ELF-1 (cell line): ENCODE measurements at regions not wholly inside any gene's neighbourhood (a gene's known extent, or its start where the extent isn't known, plus 50 kb on each side); places are given as distances from the start of the nearest gene placed in this dataset.

Experiments used
- DNase-seq: peaks from one replicate; pipeline ENCODE4 v3.0.0-alpha.2; 2016; ENCODE audit warnings: low read depth, low spot score

DNA sequence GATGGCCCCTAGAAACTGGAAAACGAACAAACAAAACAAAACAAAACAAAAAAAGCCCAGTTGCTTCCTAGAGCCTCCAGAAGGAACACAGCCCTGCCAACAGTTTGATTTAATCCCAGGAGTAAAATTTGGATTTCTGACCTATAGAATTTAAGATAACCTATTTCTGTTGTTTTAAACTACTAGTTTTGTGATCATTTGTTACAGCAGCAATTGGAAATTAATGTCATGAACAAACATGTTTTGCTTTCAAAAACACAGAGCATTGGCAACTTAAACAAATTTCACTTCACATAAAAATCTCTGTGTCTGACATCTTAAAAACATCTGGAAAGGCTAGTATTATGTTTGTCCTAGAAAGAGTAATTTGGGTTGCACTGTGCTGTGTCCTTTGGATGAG, 437.3 kb downstream of the METTL15 start:
- DNase-seq: no peak

DNA sequence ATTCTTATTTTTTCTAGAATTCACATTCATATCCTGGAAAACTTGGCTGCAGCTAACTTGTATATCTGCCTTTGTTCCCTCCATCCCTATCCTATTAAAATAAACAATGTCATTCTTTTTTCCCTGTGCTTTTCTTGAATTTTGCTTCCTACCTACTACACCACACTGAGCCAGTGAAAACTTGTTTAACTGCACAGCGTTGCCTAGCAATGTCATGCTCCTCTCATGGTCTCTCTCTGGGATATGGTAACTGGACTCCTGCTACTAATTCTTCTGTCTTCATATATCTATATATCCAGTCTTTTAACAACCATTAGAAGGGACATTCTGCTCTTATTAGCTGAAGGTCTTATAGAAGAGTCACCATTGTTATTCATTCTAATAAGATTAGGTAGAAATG, 434.4 kb downstream of the METTL15 start:
- DNase-seq: no peak

DNA sequence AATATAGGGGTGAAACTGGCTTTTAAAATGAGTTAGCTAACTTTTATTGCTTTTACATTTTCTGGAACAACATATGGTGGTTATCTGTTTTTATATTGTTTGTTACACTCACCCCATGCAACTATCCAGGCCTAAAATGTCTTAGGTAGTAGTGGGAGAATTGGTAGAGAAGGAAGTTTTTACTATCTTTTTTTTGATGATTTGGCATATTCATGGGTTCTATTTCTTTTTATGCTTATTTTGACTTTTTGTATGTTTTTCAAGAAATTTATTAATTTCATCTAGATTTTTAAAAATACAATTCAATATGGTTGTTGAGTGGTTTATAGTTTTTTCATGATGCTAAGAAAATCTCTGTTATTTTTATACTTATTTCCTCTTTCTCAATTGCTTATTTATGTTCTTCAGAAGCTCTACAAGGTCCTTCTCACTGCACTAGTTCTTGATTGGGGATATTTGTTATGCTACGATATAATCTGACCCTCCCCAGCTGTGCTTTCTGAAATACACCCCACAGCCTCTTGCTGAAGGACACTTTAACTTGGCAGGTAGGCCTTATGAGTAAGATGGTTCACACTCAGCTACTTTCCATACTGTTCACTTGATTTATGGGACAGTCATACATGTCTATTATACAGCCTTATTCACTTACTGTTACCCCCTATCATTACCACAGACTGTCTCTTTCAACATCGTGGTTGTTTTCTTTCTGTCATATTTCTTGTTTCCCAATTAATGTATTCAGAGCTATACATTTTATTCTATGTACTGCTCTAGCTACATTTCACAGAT, 431.2 kb downstream of the METTL15 start:
- no peak for DNase-seq

DNA sequence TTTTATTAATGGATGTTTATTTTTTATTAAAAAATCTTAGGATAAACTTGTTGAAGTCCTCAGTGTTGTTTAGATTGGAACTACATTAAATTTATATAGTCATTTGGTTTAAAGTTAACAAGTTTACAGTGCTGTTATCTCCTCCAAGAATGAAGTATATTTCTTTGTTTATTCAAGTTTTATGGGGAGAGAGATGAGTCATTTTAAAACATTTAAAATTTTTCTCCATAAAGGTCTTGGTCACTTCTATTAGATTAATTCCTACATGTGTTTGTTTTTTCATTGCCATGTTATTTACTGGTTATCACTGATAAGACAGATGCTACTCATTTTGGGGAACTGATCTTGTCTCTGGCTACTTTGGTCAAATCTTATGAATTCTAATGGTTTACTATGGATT, 429.6 kb downstream of the METTL15 start:
- no peak for DNase-seq

DNA sequence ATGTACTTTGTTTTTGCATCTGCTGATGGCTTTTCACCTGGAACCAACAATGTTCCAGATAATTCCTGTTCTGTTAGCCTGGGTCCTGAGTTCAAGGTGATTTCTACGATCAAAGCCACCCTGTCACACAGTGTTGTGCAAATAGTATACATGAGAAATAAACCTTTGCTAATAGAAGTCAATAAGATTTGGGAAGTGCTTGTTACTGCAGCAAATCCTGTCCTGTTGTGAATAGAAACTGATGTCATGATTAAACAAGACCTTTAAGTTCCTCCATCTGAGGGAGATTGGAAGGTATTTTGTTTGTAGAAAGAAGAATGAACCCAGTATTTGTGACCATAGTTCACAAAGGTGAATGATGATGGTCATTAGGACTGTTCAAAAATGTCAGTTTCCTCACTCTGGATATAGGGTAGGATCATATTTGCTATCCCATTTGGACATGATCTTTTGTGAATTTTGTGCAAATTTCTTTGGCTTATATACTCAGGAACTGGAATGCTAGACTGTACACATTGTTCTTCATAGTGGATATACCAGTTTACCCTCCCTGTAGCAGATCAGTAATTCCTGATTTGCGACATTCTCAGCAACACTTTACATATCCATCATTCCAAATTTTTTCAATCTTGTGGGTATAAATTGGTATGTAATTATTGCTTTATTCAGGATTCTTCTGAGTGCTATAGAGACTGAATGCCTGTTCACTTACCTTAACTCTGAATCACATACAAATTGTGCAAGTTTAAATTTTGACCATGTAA, 428.5 kb downstream of the METTL15 start:
- no peak for DNase-seq

DNA sequence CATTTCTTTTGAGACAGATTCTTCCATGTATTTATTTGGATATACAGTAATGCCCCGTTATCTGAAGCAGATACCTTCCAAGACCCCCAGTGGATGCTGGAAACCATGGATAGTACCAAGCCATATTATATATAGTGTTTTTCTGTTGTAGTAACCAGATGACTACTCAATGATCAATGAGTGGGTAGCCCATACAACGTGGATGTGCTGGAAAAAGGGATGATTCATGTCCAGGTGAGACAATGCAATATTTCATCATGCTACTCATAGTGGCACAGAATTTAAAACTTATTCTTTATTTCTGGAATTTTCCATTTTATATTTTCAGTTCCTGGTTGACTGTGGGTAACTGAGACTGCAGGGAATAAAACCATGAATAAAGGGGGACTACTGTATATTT, 427.5 kb downstream of the METTL15 start:
- DNase-seq: no peak

DNA sequence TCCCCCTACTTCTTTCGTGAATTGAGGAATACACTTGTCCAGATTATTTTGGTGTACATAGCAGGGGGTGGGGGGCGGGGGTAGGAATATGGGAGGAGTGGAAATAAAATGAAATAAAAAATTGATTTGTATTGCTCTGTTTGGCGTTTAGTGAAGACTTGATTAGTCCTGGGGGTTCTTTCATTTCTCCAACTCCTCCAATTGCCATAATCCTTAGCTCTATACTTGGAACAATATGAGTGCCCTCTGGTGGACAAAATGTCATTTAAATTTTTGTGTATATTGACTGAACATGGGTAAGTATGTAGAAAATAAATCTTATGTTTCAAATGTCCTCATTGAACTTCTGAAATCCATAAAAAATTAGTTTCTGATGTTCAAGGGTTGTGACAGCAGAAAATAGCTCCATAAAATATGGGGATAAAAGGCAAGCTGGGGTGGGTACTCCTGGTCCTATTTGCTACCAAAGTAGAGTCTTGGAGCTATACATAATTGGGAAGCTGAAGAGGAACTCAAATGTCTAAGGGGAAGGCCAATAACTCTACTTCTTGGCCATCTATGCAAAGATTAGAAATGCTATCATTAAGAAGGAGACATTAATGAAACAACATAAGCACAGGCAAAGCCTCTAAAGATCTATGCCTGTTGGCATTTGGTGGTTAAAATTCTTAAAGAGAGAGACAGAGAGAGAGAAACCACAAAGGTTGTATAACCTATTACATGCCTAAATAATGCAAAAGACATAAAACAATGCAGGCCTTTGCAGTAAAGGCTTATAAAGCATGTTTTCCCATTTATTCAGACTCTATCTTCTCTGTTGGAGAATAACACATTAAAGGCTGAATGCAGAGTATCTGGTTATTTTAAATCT, 421.6 kb downstream of the METTL15 start:
- no peak for DNase-seq

DNA sequence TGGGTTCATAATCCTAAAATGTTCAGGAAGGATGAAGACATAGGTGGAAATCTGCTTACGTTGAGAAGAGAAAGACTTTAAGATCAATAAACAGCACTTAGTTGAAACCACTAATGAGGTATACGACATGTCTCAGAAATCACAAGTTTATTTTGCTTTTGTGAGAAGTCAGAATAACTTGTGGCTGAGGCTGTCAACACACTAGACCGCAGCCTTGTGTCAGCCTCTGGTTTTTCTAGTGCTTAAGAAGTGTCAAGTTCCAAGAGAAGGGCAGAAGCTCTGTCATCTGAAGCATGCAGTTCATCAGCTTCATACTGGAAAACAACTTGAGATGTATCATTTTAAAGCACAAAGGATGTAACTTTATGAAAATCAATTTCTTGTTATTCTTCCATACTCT, 420.9 kb downstream of the METTL15 start:
- DNase-seq: no peak

DNA sequence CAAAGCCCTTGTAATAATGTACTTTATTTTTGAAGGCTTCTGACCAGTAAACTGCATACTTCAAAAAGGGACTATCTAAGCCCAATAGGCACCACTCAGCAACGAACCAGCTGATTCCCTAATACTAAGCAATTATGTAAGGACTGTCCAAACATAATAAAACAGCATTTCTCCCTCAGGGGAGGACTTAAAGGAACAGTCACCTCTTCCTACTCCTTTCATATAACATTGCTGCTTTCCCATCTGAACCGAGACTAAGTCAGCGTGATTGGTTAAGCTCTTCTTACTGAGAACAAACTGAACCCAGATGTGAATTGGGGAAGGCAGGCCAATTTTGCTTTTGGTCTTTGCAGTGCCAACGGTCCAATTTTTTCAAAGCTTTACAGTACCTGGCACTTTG, 420.0 kb downstream of the METTL15 start:
- no peak for DNase-seq

DNA sequence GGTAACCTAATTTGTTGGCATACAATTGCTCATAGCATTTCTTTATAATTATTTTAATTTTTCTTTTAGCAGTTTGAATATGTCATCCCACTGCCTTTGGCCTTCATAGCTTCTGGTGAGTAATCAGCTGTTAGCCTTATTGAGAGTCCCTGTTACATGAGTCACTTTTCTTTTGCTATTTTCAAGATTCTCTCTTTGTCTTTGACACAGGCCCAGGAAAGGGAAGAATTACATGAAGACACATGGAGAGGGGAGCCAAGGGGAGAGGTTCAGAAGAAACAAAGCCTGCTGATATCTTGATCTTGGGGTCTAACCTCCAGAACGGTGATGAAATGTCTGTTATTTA, 418.2 kb downstream of the METTL15 start:
- DNase-seq: no peak

DNA sequence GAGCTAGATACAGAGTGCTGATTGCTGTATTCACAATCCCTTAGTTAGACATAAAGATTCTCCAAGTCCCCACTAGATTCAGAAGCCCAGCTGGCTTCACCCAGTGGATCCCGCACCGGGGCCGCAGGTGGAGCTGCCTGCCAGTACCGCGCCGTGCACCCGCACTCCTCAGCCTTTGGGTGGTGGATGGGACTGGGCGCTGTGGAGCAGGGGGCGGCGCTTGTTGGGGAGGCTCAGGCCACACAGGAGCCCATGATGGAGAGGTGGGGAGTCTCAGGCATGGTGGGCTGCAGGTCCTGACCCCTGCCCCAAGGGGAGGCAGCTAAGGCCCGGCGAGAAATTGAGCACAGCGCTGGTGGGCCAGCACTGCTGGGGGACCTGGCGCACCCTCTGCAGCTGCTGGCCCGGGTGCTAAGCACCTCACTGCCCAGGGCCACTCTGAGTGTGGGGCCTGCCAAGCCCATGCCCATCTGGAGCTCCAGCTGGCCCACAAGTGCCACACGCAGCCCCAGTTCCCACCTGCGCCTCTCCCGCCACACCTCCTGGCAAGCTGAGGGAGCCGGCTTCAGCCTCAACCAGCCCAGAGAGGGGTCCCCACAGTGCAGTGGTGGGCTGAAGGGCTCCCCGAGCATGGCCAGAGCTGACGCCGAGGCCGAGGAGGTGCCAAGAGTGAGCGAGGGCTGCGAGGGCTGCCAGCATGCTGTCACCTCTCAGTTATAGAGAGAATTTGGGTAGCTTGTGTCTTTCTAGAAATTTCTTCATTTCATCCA, 417.6 kb downstream of the METTL15 start:
- DNase-seq: no peak

DNA sequence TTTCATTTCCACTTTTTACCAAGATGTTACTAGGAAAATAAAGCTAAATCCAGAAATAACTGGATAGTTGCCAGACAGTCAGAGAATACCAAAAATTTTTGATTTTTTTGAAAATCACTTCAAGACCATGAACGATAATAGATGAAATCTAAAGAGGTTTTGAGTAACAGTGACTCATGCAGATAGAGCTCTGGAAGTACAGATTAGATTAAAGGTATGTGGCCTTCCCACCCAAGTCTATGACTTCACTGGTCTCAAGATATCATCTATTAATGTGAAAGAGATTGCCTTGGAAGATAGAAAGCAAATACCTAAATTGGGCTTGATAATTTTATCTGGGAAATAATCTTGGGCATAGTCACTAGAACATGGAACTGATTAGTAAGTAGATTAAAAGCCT, 415.9 kb downstream of the METTL15 start:
- DNase-seq: no peak

DNA sequence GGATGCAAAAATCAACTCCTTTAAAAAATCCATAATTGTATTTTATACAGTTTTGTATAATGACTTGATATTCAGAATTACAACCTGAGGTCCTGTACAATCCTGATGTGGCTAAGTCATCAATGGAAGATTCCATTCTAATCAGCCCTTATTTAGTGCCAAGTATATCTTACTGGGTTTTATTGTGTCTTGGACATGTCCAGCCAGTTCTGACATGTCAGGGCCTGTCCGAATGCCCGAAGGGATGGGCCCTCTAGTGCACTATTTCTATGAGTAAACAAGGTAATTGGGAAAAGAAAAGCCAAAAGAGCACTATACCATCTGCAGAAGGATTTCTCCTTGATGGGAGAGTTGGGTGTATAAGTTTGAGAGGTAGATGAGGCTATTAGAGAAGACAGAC, 412.9 kb downstream of the METTL15 start:
- DNase-seq: no peak

DNA sequence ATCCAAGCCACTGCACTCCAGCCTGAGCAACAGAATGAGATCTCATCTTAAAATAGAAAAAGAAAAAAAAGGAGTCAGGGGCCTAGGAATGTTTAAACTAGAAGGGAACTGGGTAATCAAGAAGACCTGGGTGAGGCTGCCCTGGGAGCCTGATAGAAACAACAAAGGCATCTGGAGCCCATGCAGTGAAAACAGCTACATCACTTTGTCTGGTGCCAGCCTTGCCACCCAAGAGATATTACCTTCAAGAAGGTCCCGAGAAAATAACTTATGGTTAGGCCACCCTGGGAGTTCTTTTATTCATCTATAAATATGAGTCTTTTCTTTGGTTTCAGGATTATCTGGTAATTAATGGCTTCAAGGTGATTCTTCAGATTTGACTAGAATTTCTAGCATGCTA, 412.1 kb downstream of the METTL15 start:
- DNase-seq: no peak

DNA sequence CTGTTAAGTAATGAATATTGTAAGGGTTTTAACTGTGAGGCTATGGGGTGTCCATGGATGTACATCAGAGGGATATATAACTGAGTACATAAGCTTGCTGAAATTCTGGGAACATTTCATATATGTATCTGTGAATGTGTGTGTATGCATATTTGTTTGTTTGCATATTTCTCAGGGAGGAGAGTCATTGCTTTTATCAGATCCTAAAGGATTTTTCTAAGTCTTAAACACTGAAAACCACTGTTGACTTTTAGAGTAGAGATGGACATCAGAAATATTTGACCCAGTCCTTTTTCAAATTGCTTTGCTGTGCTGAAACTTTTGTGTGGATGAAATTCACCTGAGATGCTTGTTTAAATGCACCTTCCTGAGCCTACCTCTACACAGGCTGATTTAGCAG, 410.6 kb downstream of the METTL15 start:
- DNase-seq: no peak

DNA sequence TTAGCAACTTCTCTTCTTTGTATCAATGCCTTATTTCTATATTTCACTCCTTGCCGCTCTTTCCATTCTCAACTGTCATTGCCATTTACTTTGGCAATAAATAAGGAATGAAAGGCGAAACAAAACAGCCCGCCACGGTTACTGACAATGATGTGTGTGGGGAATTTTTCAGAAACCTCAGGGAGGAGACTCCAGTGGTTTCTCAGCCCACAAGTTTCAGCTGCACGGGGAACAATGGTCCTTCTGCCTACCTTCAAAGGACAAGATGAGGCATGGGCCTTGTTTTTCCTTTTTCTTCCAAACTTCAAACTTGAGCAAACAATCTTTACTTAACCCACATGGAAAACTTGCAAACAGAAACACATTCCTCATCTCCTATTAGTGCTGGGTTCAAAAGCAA, 409.4 kb downstream of the METTL15 start:
- DNase-seq: no peak

DNA sequence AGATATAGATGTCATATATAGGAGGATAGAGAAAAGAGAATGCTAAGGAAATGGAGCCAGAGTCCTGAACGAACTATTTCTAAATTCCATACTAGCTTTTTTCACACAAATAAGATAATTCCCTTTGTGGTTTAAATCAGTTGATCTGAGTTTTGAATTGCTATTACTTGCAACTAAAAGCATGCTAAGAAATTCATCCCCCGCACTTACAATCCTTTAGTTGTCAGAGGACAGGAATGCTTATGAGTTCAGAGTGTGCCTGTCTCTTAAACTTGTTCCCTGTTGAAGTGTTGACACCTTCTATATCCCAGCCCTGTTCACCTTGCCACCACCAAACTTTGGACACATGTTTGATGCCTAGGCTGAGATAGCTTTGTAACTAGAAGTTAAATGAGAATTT, 406.2 kb downstream of the METTL15 start:
- no peak for DNase-seq

DNA sequence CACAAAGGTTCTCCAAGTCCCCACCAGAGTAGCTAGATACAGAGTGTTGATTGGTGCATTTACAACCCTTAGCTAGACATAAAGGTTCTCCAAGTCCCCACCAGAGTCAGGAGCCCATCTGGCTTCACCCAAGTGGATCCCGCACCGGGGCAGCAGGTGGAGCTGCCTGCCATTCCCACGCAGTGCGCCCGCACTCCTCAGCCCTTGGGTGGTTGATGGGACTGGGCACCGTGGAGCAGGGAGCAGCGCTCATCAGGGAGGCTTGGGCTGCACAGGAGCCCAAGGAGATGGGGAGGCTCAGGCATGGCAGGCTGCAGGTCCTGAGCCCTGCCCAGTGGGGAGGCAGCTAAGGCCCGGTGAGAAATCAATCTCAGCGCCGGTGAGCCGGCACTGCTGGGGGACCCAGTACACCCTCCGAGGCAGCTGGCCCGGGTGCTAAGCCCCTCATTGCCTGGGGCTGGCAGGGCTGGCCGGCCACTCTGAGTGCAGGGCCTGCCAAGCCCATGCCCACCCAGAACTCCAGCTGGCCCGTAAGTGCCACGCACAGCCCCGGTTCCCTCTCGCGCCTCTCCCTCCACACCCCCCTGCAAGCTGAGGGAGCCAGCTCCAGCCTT, 404.1 kb downstream of the METTL15 start:
- no peak for DNase-seq

DNA sequence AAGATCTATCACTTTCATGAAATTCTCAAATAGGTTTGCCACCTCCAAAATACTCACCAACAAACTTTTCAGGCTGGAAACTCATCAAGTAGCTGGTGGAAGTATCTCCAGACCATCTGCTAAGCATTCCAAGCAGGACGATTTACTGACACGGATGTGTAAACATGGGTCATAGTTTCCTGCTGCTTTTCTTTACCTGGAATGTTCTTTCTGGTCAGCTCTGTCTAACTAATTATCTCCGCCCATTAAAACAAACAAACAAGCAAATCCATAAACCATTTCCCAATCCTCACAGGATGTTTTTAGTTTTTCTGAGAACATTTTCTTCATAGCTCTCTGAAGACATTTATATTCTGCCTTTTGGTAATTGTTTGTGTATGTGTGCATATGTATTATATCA, 397.0 kb downstream of the METTL15 start:
- DNase-seq: no peak

DNA sequence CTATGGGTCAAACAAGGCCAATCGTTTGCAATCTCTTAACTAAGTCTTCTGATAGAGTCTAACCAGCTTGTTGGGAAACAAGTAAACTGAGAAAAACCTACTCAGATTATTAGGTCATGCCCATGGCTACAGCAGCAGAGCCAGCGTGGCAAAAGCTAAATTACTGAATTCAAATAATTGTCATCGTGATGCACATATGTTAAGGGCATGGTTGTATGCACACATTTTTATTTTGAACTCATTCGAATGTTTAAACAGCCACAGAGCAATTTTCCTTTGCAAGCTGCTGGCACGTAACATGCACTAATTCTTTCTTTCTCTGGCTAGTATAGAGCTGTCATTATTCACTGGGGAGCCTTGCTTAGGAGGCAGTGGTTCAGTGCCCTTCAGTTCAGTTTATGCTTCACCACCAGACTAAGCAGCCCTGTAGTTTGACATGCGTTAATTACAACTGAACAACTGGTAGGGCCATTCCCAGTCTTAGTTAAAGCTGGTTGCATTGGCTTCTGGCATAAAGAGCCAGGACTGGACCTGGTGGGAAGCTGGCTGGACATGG, 396.4 kb downstream of the METTL15 start:
- no peak for DNase-seq

DNA sequence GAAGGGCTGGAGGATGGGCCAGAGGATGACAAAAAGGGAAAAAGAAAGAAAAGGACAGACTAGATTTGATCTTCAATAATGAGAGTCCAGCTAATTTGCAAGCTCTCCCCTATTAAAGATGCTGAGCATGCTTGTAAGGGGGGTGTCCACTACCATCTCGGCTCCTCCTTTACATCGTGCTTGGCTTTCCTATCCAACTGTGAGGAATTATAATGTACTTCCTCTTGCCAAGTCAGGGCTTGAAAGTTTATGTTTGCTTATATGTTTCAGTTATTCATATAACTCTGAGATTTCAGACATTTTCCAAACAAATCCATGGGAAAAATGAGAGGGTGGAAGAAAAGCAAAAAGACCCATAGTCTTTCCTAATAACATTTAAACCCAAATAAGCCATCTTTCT, 387.1 kb downstream of the METTL15 start:
- DNase-seq: no peak
